ENCODE measurements at regions not wholly inside any gene's neighbourhood (a gene's known extent, or its start where the extent isn't known, plus 50 kb on each side); places are given as distances from the start of the nearest gene placed in this dataset.

- TF ChIP-seq CTCF (IDR thresholded peaks at IDR 0.05) (no peak), EP300 (IDR thresholded peaks at IDR 0.05) (no peak)
These were observed 1427.9 kb downstream of the FAM133A start for GRCh38 chrX:95101851-95102390.
